Neural cell (in vitro differentiated cells): ENCODE measurements at regions not wholly inside any gene's neighbourhood (a gene's known extent, or its start where the extent isn't known, plus 50 kb on each side); places are given as distances from the start of the nearest gene placed in this dataset.

ENCODE experiments used
- H2AFZ ChIP-seq: fragments of 200-600, 300-800 bp; sonication (generic), shearing (Covaris generic); 2 replicates; pipeline ENCODE4 v1.6.0; 2014; ENCODE audit warnings: low read depth, mild to moderate bottlenecking, antibody characterized with exemption, low read length, moderate library complexity
- H3F3A ChIP-seq: fragments of 200-600 bp; shearing (Covaris generic); 2 replicates; pipeline ENCODE4 v1.6.1; 2016; ENCODE audit warnings: mild to moderate bottlenecking, moderate library complexity, mixed read lengths, antibody characterized with exemption, low read length; ENCODE audit not compliant: insufficient read depth, poor library complexity, severe bottlenecking
- H3K27ac ChIP-seq: fragments of 200-600, 300-800 bp; sonication (generic), shearing (Covaris generic); 2 replicates; pipeline ENCODE4 v1.5.1; 2014; ENCODE audit warnings: mild to moderate bottlenecking, low read length, moderate library complexity
- H3K27me3 ChIP-seq: fragments of 300-800, 200-600 bp; sonication (generic), shearing (Covaris generic); 2 replicates; pipeline ENCODE4 v1.6.0; 2014; ENCODE audit warnings: mild to moderate bottlenecking, low read depth, low read length, moderate library complexity; ENCODE audit not compliant: insufficient read depth
- H3K36me3 ChIP-seq: fragments of 300-800, 200-600 bp; sonication (generic), shearing (Covaris generic); 2 replicates; pipeline ENCODE4 v1.5.1; 2014; ENCODE audit warnings: mild to moderate bottlenecking, antibody characterized with exemption, low read length, moderate library complexity; ENCODE audit not compliant: insufficient read depth
- H3K4me2 ChIP-seq: fragments of 300-800, 200-600 bp; sonication (generic), shearing (Covaris generic); 2 replicates; pipeline ENCODE4 v1.6.0; 2014; ENCODE audit warnings: mild to moderate bottlenecking, low read length
- H3K4me3 ChIP-seq: fragments of 300-800, 200-600 bp; sonication (generic), shearing (Covaris generic); 2 replicates; pipeline ENCODE4 v1.5.1; 2014; ENCODE audit warnings: mild to moderate bottlenecking, low read length, moderate library complexity
- H3K79me2 ChIP-seq: fragments of 200-600 bp; shearing (Covaris generic); replicated peaks from 2 replicates; pipeline ENCODE4 v1.6.0; 2014; ENCODE audit warnings: mild to moderate bottlenecking, low read length, moderate library complexity; ENCODE audit not compliant: insufficient read depth
- H3K9ac ChIP-seq: fragments of 300-800, 200-600 bp; sonication (generic), shearing (Covaris generic); 2 replicates; pipeline ENCODE4 v1.6.1; 2016; ENCODE audit warnings: mild to moderate bottlenecking, low read length, mixed read lengths
- H3K9me2 ChIP-seq: fragments of 200-600 bp; shearing (Covaris generic); 2 replicates; pipeline ENCODE4 v1.6.1; 2016; ENCODE audit warnings: mild to moderate bottlenecking, low read length, mixed read lengths; ENCODE audit not compliant: insufficient read depth
- H3K9me3 ChIP-seq: fragments of 200-600, 300-800 bp; sonication (generic), shearing (Covaris generic); 2 replicates; pipeline ENCODE4 v1.6.1; 2016; ENCODE audit warnings: mild to moderate bottlenecking, mixed run types, low read length, moderate library complexity, mixed read lengths
- H4K20me1 ChIP-seq: fragments of 200-600 bp; shearing (Covaris generic); 2 replicates; pipeline ENCODE4 v1.6.1; 2016; ENCODE audit warnings: mild to moderate bottlenecking, mixed run types; ENCODE audit not compliant: insufficient read depth
- EP300 ChIP-seq: fragments of 450-650 bp; conservative IDR thresholded peaks from 2 replicates; pipeline ENCODE4 v1.6.1; 2014; ENCODE audit warnings: antibody characterized with exemption, mild to moderate bottlenecking, moderate library complexity; ENCODE audit not compliant: poor library complexity, severe bottlenecking
- EZH2 ChIP-seq: fragments of 200-600, 300-800 bp; shearing (Covaris generic), sonication (generic); IDR thresholded peaks from 2 replicates; pipeline ENCODE4 v1.6.1; 2014; ENCODE audit warnings: antibody characterized with exemption, low read length, borderline replicate concordance, mild to moderate bottlenecking; ENCODE audit not compliant: insufficient read depth, poor library complexity, severe bottlenecking
- MXI1 ChIP-seq: fragments of 450-650 bp; conservative IDR thresholded peaks from 2 replicates; pipeline ENCODE4 v1.6.1; 2014; ENCODE audit warnings: antibody characterized with exemption, mild to moderate bottlenecking; ENCODE audit not compliant: poor library complexity, severe bottlenecking
- POLR2AphosphoS5 ChIP-seq: IDR thresholded peaks from 2 replicates; pipeline ENCODE4 v1.6.1; 2012
- RAD21 ChIP-seq: fragments of 450-650 bp; conservative IDR thresholded peaks from 2 replicates; pipeline ENCODE4 v1.6.1; 2014; ENCODE audit warnings: antibody characterized with exemption, mild to moderate bottlenecking, moderate library complexity
- SMC3 ChIP-seq: fragments of 450-650 bp; conservative IDR thresholded peaks from 2 replicates; pipeline ENCODE4 v1.6.1; 2014; ENCODE audit warnings: antibody characterized with exemption, mild to moderate bottlenecking, moderate library complexity; ENCODE audit not compliant: poor library complexity
- TAF1 ChIP-seq: IDR thresholded peaks from 2 replicates; pipeline ENCODE4 v1.6.1; 2012; ENCODE audit warnings: low read depth
- TF ChIP-seq, protein P1 (sequence below): IDR thresholded peaks from 2 replicates; pipeline ENCODE4 v1.6.1; 2012; ENCODE audit warnings: borderline replicate concordance
- TF ChIP-seq, protein P2 (sequence below): fragments of 450-650 bp; IDR thresholded peaks from 2 replicates; pipeline ENCODE4 v1.5.1; 2014; ENCODE audit warnings: antibody characterized with exemption, mild to moderate bottlenecking, moderate library complexity; ENCODE audit not compliant: poor library complexity, severe bottlenecking

DNA sequence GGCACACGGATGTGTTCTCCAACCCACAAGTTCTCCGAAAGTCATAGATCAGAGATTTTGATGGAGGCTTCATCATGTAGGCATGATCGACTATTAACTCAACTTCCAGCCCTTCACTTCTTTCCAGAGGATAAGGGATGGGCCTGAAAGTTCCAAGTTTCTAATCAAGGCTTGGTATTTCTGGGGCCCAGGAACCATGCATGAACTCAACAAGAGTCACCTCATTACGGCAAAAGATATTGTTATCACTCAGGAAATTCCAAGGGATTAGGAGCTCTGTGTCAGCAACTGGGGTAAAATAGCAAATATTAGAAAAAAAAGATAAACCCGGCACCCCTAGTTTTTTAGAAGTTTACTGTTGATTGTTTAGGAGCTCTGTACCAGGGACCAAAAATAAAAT, 240.1 kb upstream of the PPP1R2C start:
- Histone ChIP-seq H3K27ac (no peak overlapping the region), H3K9ac (no peak overlapping the region), H3K4me2 (no peak overlapping the region), H3K4me3 (no peak overlapping the region), H3K79me2 (no peaks in the 10 kb centered on the region), H3K36me3 (no peaks in the 10 kb centered on the region), H3K9me3 (no peaks in the 10 kb centered on the region), H3K27me3 (no peaks in the 10 kb centered on the region), H3F3A (no peaks in the 10 kb centered on the region), H3K9me2 (no peaks in the 10 kb centered on the region), H2AFZ (no peak overlapping the region), H4K20me1 (no peaks in the 10 kb centered on the region)
- TF ChIP-seq MXI1 (no peak), RAD21 (no peak), EP300 (no peak), TAF1 (no peak), SMC3 (no peak), EZH2 (no peak), POLR2AphosphoS5 (no peak)
- TF ChIP-seq, protein P1, sequence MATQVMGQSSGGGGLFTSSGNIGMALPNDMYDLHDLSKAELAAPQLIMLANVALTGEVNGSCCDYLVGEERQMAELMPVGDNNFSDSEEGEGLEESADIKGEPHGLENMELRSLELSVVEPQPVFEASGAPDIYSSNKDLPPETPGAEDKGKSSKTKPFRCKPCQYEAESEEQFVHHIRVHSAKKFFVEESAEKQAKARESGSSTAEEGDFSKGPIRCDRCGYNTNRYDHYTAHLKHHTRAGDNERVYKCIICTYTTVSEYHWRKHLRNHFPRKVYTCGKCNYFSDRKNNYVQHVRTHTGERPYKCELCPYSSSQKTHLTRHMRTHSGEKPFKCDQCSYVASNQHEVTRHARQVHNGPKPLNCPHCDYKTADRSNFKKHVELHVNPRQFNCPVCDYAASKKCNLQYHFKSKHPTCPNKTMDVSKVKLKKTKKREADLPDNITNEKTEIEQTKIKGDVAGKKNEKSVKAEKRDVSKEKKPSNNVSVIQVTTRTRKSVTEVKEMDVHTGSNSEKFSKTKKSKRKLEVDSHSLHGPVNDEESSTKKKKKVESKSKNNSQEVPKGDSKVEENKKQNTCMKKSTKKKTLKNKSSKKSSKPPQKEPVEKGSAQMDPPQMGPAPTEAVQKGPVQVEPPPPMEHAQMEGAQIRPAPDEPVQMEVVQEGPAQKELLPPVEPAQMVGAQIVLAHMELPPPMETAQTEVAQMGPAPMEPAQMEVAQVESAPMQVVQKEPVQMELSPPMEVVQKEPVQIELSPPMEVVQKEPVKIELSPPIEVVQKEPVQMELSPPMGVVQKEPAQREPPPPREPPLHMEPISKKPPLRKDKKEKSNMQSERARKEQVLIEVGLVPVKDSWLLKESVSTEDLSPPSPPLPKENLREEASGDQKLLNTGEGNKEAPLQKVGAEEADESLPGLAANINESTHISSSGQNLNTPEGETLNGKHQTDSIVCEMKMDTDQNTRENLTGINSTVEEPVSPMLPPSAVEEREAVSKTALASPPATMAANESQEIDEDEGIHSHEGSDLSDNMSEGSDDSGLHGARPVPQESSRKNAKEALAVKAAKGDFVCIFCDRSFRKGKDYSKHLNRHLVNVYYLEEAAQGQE = no peak
- TF ChIP-seq, protein P2, sequence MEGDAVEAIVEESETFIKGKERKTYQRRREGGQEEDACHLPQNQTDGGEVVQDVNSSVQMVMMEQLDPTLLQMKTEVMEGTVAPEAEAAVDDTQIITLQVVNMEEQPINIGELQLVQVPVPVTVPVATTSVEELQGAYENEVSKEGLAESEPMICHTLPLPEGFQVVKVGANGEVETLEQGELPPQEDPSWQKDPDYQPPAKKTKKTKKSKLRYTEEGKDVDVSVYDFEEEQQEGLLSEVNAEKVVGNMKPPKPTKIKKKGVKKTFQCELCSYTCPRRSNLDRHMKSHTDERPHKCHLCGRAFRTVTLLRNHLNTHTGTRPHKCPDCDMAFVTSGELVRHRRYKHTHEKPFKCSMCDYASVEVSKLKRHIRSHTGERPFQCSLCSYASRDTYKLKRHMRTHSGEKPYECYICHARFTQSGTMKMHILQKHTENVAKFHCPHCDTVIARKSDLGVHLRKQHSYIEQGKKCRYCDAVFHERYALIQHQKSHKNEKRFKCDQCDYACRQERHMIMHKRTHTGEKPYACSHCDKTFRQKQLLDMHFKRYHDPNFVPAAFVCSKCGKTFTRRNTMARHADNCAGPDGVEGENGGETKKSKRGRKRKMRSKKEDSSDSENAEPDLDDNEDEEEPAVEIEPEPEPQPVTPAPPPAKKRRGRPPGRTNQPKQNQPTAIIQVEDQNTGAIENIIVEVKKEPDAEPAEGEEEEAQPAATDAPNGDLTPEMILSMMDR = no peak

DNA sequence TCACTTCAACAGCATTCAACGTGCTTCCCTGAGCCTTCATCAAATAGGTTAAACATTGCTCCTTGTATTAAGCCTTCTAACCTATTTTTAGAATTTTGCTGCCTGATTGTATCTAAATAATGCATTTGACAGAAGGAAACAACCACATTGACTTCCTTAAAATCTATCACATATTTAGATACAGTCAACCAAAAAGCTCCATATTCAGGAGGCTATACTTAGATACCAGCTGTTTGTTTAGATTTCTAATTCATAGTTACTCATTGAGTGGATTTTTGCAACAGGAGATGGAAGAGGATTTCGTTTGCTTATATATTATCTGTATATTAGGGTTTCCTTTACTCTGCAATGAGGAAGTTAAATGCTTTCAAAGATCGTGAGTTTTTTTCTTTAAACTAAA, 241.1 kb upstream of the PPP1R2C start:
- H4K20me1 ChIP-seq = no peaks in the 10 kb centered on the region
- H3K79me2 ChIP-seq = no peaks in the 10 kb centered on the region
- H3K9me2 ChIP-seq = no peaks in the 10 kb centered on the region
- no peak overlapping the region for H2AFZ ChIP-seq
- H3K27ac ChIP-seq = no peak overlapping the region
- no peak overlapping the region for H3K4me3 ChIP-seq
- TF ChIP-seq SMC3 (no peak), POLR2AphosphoS5 (no peak)
- TF ChIP-seq, protein P1 = no peak
- TF ChIP-seq, protein P2 = no peak
- no peak overlapping the region for H3K4me2 ChIP-seq
- no peaks in the 10 kb centered on the region for H3K9me3 ChIP-seq
- H3F3A ChIP-seq = no peaks in the 10 kb centered on the region
- no peaks in the 10 kb centered on the region for H3K36me3 ChIP-seq
- no peaks in the 10 kb centered on the region for H3K27me3 ChIP-seq
- H3K9ac ChIP-seq = no peak overlapping the region
